SK-N-SH treated with all-trans-retinoic acid at 6 μM for 48 hours (cell line): ENCODE measurements at regions not wholly inside any gene's neighbourhood (a gene's known extent, or its start where the extent isn't known, plus 50 kb on each side); places are given as distances from the start of the nearest gene placed in this dataset.

Experiments
- ARNTL ChIP-seq: fragments of 450-650 bp; formaldehyde crosslinking; IDR thresholded peaks from 2 replicates; pipeline ENCODE4 v1.5.0; 2020; ENCODE audit warnings: low read depth, mild to moderate bottlenecking, moderate library complexity, borderline replicate concordance
- BACH2 ChIP-seq: fragments of 250-450 bp; sonication (Bioruptor Pico); IDR thresholded peaks from 2 replicates; pipeline ENCODE4 v1.9.0; 2021; ENCODE audit warnings: mild to moderate bottlenecking, borderline replicate concordance
- CSDC2 ChIP-seq: fragments of 250-450 bp; sonication (Bioruptor Pico); IDR thresholded peaks from 2 replicates; pipeline ENCODE4 v1.5.0; 2020; ENCODE audit warnings: mild to moderate bottlenecking, moderate library complexity
- ESRRG ChIP-seq: fragments of 250-450 bp; sonication (Bioruptor Pico); IDR thresholded peaks from 2 replicates; pipeline ENCODE4 v1.6.1; 2021; ENCODE audit warnings: mild to moderate bottlenecking
- RARB ChIP-seq: fragments of 250-450 bp; sonication (Bioruptor Pico); IDR thresholded peaks from 2 replicates; pipeline ENCODE4 v1.8.0; 2021; ENCODE audit warnings: mild to moderate bottlenecking, moderate library complexity
- ZFP30 ChIP-seq: fragments of 450-650 bp; formaldehyde crosslinking; IDR thresholded peaks from 2 replicates; pipeline ENCODE4 v1.5.0; 2022; ENCODE audit warnings: mild to moderate bottlenecking, moderate library complexity
- TF ChIP-seq, protein P1 (sequence below): fragments of 250-450 bp; sonication (Bioruptor Pico); IDR thresholded peaks from 2 replicates; pipeline ENCODE4 v1.8.0; 2020; ENCODE audit warnings: mild to moderate bottlenecking, moderate library complexity, borderline replicate concordance

DNA sequence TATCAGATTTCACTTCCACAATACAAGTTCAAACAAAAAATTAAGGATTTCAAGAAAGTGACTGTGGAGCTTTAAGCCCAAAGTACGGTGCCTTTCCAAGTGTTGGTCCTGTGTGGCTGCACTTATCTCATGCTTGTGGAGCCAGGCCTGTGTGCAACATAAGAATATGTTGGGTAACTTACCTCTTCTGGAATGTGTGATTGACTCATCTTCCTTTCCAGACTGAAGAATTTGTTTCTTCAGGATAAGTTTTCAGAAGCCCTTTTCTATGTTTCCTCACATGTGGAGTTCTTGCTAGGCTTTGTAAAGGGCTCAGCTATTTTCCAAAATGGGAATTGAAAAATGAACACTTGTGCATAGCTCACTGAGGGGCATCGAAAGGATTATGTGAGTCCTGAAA lies 485.1 kb upstream of the PAPPA start:
- TF ChIP-seq BACH2 (CRISPR knock-in tag) (no peak), CSDC2 (CRISPR knock-in tag) (no peak), ZFP30 (no peak), RARB (no peak), ESRRG (CRISPR knock-in tag) (no peak), ARNTL (no peak)
- TF ChIP-seq, protein P1, sequence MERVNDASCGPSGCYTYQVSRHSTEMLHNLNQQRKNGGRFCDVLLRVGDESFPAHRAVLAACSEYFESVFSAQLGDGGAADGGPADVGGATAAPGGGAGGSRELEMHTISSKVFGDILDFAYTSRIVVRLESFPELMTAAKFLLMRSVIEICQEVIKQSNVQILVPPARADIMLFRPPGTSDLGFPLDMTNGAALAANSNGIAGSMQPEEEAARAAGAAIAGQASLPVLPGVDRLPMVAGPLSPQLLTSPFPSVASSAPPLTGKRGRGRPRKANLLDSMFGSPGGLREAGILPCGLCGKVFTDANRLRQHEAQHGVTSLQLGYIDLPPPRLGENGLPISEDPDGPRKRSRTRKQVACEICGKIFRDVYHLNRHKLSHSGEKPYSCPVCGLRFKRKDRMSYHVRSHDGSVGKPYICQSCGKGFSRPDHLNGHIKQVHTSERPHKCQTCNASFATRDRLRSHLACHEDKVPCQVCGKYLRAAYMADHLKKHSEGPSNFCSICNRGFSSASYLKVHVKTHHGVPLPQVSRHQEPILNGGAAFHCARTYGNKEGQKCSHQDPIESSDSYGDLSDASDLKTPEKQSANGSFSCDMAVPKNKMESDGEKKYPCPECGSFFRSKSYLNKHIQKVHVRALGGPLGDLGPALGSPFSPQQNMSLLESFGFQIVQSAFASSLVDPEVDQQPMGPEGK (CRISPR knock-in tag): no peak
